Testis (tissue), 2 donors: ENCODE measurements at regions not wholly inside any gene's neighbourhood (a gene's known extent, or its start where the extent isn't known, plus 50 kb on each side); places are given as distances from the start of the nearest gene placed in this dataset.

ENCODE experiments used
- POLR2A ChIP-seq: fragments of 450-650 bp; IDR thresholded peaks from one replicate; pipeline ENCODE4 v1.6.1; 2017; ENCODE audit warnings: antibody characterized with exemption, mild to moderate bottlenecking, moderate library complexity
- TF ChIP-seq, protein P1 (sequence below), 3 experiments: fragments of 450-650 bp in 2 of 3; fragments of 200-600 bp in 1 of 3; sonication (generic) in 1 of 3; IDR thresholded peaks; one replicate each; pipeline ENCODE4 v1.5.1; 2016 to 2019; ENCODE audit warnings: antibody characterized with exemption in 3 of 3, mild to moderate bottlenecking in 2 of 3, moderate library complexity in 1 of 3

DNA sequence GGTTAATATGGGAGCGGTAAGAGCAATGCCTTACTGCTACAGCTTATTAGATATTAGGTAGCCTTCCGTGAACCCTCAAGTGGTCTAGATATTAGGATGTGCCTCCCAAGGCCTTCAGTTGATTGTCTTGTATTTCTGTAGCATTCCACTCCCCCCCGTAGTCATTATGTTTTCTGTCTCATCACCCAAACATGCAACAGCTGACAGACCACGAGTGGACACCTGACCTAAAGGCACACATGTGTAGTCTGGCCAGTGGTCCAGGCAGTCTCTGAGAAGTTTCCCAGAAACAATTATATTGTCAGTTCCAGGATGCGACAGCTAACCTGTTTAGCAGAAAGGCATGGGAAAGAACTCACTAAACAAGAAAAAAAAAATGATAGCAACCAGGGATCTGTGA, 1000.9 kb downstream of the AGBL1 start:
- TF ChIP-seq, protein P1, sequence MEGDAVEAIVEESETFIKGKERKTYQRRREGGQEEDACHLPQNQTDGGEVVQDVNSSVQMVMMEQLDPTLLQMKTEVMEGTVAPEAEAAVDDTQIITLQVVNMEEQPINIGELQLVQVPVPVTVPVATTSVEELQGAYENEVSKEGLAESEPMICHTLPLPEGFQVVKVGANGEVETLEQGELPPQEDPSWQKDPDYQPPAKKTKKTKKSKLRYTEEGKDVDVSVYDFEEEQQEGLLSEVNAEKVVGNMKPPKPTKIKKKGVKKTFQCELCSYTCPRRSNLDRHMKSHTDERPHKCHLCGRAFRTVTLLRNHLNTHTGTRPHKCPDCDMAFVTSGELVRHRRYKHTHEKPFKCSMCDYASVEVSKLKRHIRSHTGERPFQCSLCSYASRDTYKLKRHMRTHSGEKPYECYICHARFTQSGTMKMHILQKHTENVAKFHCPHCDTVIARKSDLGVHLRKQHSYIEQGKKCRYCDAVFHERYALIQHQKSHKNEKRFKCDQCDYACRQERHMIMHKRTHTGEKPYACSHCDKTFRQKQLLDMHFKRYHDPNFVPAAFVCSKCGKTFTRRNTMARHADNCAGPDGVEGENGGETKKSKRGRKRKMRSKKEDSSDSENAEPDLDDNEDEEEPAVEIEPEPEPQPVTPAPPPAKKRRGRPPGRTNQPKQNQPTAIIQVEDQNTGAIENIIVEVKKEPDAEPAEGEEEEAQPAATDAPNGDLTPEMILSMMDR (IDR thresholded peaks at IDR 0.05): no peak
- no peak for TF ChIP-seq POLR2A
